ENCODE measurements at regions not wholly inside any gene's neighbourhood (a gene's known extent, or its start where the extent isn't known, plus 50 kb on each side); places are given as distances from the start of the nearest gene placed in this dataset.

DNA sequence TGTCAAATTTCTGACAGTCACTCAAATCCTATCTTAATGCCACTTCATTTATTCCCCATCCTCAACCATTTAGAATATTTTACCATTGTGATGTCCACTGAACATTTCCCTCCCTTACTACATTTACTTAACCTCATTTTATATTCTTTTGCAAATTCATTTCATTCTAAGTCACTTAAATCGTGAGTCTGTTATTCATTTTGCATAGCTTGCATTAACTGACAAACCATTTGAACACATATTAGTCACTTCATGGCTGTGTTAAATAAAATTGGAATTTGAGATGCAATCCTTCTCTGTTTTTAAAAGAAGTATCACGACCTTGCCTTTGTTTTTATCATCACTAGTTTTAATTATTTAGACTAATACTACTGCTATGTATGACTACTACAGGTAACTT, 199.4 kb upstream of the COL11A1 start:
- TF ChIP-seq POLR2A (IDR thresholded peaks at IDR 0.05) = no peak
- TF ChIP-seq, protein P1, sequence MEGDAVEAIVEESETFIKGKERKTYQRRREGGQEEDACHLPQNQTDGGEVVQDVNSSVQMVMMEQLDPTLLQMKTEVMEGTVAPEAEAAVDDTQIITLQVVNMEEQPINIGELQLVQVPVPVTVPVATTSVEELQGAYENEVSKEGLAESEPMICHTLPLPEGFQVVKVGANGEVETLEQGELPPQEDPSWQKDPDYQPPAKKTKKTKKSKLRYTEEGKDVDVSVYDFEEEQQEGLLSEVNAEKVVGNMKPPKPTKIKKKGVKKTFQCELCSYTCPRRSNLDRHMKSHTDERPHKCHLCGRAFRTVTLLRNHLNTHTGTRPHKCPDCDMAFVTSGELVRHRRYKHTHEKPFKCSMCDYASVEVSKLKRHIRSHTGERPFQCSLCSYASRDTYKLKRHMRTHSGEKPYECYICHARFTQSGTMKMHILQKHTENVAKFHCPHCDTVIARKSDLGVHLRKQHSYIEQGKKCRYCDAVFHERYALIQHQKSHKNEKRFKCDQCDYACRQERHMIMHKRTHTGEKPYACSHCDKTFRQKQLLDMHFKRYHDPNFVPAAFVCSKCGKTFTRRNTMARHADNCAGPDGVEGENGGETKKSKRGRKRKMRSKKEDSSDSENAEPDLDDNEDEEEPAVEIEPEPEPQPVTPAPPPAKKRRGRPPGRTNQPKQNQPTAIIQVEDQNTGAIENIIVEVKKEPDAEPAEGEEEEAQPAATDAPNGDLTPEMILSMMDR (IDR thresholded peaks at IDR 0.05) = no peak

Data from sigmoid colon (tissue), 3 donors.